ENCODE measurements at regions not wholly inside any gene's neighbourhood (a gene's known extent, or its start where the extent isn't known, plus 50 kb on each side); places are given as distances from the start of the nearest gene placed in this dataset.

DNA sequence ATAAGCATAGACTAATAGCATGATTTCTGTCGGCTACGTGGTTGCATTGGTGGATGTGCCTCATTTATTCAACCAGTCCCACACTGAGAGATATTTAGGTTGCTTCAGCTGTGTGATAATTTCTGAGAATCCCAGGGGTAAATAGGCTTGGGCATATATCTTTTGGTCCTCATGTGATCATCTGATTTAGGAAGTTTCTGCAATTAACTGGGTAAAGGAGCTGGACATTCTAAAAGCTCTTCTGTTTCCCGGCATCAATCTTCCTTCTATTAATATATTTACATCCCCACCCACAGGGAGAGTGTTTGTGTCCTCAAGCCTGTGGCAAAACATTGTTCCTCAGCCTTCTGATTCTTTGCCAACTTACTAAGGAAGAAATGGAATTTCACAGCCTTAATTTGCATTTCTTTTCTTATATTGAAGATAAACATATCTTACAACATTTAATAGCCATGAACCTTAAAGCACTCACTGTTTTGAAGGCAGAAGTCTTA is 431.6 kb downstream of the RFC3 start:
- H3K27ac Mint-ChIP-seq, result no peak overlapping the region
- no peaks in the 10 kb centered on the region for H3K36me3 Mint-ChIP-seq
- no peaks in the 10 kb centered on the region for H3K4me1 Mint-ChIP-seq
- H3K4me3 Mint-ChIP-seq, result no peak overlapping the region
- DNase-seq, result no peak
- peaks cover 0 to 1% (median 0%) of the 10 kb centered on the region in 3 donors for H3K27me3 Mint-ChIP-seq (ENCODE audit: low read depth in 3 of 3)
- H3K9me3 Mint-ChIP-seq, result peaks cover 3 to 34% (median 11%) of the 10 kb centered on the region in 6 donors

GRCh38 chr13:34250151-34250670 is 432.3 kb downstream of the RFC3 start:
- Mint-ChIP-seq H3K9me3 (peaks cover 4 to 38% (median 12%) of the 10 kb centered on the region in 6 donors), H3K36me3 (no peaks in the 10 kb centered on the region), H3K27me3 (ENCODE audit: low read depth in 3 of 3) (no peaks in the 10 kb centered on the region), H3K4me1 (no peaks in the 10 kb centered on the region), H3K4me3 (no peak overlapping the region), H3K27ac (no peak overlapping the region)
- DNase-seq, result no peak

DNA sequence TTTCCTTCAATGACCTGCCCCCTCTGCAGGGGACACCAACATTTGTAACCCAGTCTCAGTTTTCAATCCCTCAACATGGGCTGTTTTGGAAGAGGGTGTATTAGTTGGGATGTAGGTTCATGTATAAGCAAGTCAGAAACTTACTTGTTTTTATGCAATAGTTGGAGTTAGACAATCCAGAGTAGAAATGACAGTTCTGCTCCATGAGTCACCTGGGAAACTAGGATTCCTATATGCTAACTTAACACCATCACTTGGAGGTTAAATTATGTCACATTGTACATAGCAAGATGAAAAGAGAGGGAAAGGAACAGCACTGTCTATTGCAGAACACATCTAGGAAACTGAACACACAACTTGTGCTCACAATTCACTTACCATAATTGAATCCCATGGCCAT is 436.4 kb downstream of the RFC3 start:
- Mint-ChIP-seq H3K36me3 (no peaks in the 10 kb centered on the region), H3K9me3 (peaks cover 10 to 50% (median 18%) of the 10 kb centered on the region in 6 donors), H3K4me1 (no peaks in the 10 kb centered on the region), H3K27me3 (ENCODE audit: low read depth in 3 of 3) (no peaks in the 10 kb centered on the region), H3K4me3 (no peak overlapping the region), H3K27ac (no peak overlapping the region)
- DNase-seq, result no peak

DNA sequence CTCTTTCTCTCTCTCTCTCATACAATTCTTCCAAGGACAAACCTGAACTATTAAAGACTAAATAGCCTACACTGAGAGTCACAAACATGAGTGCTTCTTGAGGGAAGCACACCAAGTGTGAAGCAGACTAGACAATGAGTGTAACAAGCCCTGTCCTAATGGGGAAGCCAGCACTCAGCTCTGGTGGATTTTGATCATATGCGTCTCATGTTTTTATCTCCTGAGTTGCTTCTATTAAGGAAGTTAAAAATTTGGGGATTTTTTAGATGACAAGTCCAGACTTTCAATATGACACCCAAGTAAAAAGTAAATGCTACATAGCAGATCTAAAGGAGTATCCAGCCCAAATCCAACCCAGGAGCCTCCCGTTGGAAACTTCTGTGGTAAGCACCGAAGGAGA is 437.8 kb downstream of the RFC3 start:
- Mint-ChIP-seq H3K4me1 (no peaks in the 10 kb centered on the region), H3K27me3 (ENCODE audit: low read depth in 3 of 3) (no peaks in the 10 kb centered on the region), H3K9me3 (peaks cover 13 to 64% (median 19%) of the 10 kb centered on the region in 6 donors), H3K36me3 (no peaks in the 10 kb centered on the region), H3K4me3 (no peak overlapping the region), H3K27ac (no peak overlapping the region)
- no peak for DNase-seq

DNA sequence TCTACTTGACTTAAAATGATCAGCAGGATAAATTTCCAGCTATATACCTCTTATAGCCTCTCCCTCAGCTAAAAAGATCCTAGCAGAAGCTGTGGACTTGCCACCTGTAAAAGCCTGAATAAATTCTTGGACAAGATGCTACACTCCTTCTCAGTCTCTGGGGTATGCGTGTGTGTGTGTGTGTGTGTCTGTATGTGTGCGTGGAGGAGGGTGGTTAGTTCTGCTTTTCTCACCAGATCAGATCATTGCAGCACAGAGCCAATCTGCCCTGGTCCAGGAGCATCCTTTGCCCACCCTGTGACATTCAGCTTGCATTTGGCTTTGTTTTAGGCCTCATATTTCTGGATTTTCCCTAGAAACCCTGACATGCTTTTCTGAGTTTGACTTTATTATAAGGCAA is 438.3 kb downstream of the RFC3 start:
- H3K27me3 Mint-ChIP-seq (ENCODE audit: low read depth in 3 of 3), result no peaks in the 10 kb centered on the region
- H3K27ac Mint-ChIP-seq, result no peak overlapping the region
- no peaks in the 10 kb centered on the region for H3K36me3 Mint-ChIP-seq
- no peak overlapping the region for H3K4me3 Mint-ChIP-seq
- H3K9me3 Mint-ChIP-seq, result peaks cover 13 to 65% (median 18%) of the 10 kb centered on the region in 6 donors
- no peak for DNase-seq
- no peaks in the 10 kb centered on the region for H3K4me1 Mint-ChIP-seq

- Mint-ChIP-seq H3K27me3 (ENCODE audit: low read depth in 3 of 3) (no peaks in the 10 kb centered on the region), H3K4me3 (no peak overlapping the region), H3K4me1 (no peaks in the 10 kb centered on the region), H3K27ac (no peak overlapping the region), H3K9me3 (peaks cover 14 to 61% (median 19%) of the 10 kb centered on the region in 6 donors), H3K36me3 (no peaks in the 10 kb centered on the region)
- DNase-seq, result no peak
Observed at GRCh38 chr13:34257966-34258365, 440.0 kb downstream of the RFC3 start.

GRCh38 chr13:34258646-34259386 is 440.9 kb downstream of the RFC3 start:
- Mint-ChIP-seq H3K36me3 (no peaks in the 10 kb centered on the region), H3K27me3 (ENCODE audit: low read depth in 3 of 3) (no peaks in the 10 kb centered on the region), H3K4me1 (no peaks in the 10 kb centered on the region), H3K27ac (no peak overlapping the region), H3K9me3 (peaks cover 11 to 58% (median 16%) of the 10 kb centered on the region in 6 donors), H3K4me3 (no peak overlapping the region)
- DNase-seq, result no peak

DNA sequence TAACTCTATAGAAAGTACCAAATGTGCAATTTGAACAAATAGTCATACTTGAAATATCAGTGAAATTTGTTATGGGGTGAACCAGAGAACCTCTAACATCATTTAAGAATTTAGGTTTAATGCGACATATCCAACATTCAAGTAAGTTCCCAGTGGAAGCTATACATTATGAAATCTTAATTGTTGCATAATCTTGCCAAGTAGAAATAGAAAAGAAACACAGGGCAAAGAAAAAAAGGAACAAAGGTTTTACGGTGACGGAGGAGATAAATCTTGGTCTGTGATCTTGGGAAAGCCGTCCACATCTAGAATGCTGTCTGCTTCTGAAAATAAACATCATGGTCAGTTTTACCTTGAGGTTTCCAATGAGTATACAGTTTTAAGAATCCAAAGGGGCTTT is 445.7 kb downstream of the RFC3 start:
- H3K27ac Mint-ChIP-seq, result no peak overlapping the region
- H3K4me1 Mint-ChIP-seq, result no peaks in the 10 kb centered on the region
- H3K27me3 Mint-ChIP-seq (ENCODE audit: low read depth in 3 of 3), result peaks cover 0 to 2% (median 0%) of the 10 kb centered on the region in 3 donors
- no peak overlapping the region for H3K4me3 Mint-ChIP-seq
- peaks cover 0 to 42% (median 8%) of the 10 kb centered on the region in 6 donors for H3K9me3 Mint-ChIP-seq
- H3K36me3 Mint-ChIP-seq, result no peaks in the 10 kb centered on the region
- DNase-seq, result no peak

- Mint-ChIP-seq H3K36me3 (no peaks in the 10 kb centered on the region), H3K9me3 (peaks cover 0 to 42% (median 6%) of the 10 kb centered on the region in 6 donors), H3K4me3 (no peak overlapping the region), H3K27ac (no peak overlapping the region), H3K4me1 (no peaks in the 10 kb centered on the region), H3K27me3 (ENCODE audit: low read depth in 3 of 3) (peaks cover 0 to 2% (median 0%) of the 10 kb centered on the region in 3 donors)
- DNase-seq, result no peak
Observed at GRCh38 chr13:34265046-34265679, 447.2 kb downstream of the RFC3 start.

- Mint-ChIP-seq H3K9me3 (peaks cover 4 to 36% (median 9%) of the 10 kb centered on the region in 6 donors), H3K36me3 (no peaks in the 10 kb centered on the region), H3K4me1 (no peaks in the 10 kb centered on the region), H3K4me3 (no peak overlapping the region), H3K27ac (no peak overlapping the region), H3K27me3 (ENCODE audit: low read depth in 3 of 3) (no peaks in the 10 kb centered on the region)
- no peak for DNase-seq
Observed at GRCh38 chr13:34276764-34277163, 458.8 kb downstream of the RFC3 start.

GRCh38 chr13:34277936-34278335 is 460.0 kb downstream of the RFC3 start:
- Mint-ChIP-seq H3K27ac (no peak overlapping the region), H3K36me3 (no peaks in the 10 kb centered on the region), H3K4me3 (no peak overlapping the region), H3K9me3 (peaks cover 4 to 35% (median 14%) of the 10 kb centered on the region in 6 donors), H3K27me3 (ENCODE audit: low read depth in 3 of 3) (peaks cover 0 to under 1% (median 0%) of the 10 kb centered on the region in 3 donors), H3K4me1 (no peaks in the 10 kb centered on the region)
- no peak for DNase-seq

DNA sequence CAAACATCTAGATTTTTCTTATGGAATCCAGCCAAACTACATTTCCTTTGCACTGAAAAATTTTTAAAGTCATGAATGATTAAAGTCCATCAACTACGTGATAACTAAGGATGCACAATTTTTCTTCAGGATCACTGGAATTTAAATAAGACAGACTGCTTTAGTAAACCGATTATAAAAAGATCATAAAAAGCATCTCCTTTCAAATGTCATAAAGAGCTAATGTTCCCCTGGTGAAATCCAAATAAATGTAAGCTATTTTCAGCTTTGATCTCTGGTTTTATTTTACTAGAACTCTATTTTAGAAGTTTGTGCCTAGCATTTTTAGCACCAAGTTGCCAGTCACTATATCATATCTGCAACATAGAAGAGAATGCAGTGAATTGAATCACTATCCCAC is 460.8 kb downstream of the RFC3 start:
- peaks cover 0 to 6% (median 0%) of the 10 kb centered on the region in 3 donors for H3K27me3 Mint-ChIP-seq (ENCODE audit: low read depth in 3 of 3)
- no peak overlapping the region for H3K4me3 Mint-ChIP-seq
- H3K36me3 Mint-ChIP-seq, result no peaks in the 10 kb centered on the region
- H3K4me1 Mint-ChIP-seq, result no peaks in the 10 kb centered on the region
- no peak overlapping the region for H3K27ac Mint-ChIP-seq
- no peak for DNase-seq
- H3K9me3 Mint-ChIP-seq, result peaks cover 4 to 33% (median 15%) of the 10 kb centered on the region in 6 donors

DNA sequence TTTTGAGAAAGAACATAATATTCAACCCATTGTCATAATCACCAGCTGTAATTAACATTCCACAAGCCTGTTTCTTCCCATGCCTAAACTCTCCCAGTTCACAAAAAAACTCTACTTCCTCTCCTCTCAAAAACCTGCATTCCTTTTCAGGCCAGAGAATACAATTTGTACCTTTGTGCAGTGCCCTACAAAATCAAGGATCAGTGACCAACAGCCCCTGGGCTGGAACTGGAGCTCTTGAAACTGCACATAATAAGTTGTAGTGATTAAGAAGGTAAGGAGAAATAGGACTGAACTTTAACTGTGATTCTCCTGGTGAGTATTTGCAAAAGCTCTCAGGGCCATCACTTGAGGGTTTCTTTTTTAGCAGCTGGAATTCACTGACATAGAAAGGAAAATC is 472.7 kb downstream of the RFC3 start:
- Mint-ChIP-seq H3K4me1 (no peaks in the 10 kb centered on the region), H3K9me3 (peaks cover 0 to 27% (median 9%) of the 10 kb centered on the region in 6 donors), H3K36me3 (no peaks in the 10 kb centered on the region), H3K27ac (no peak overlapping the region), H3K27me3 (ENCODE audit: low read depth in 3 of 3) (no peaks in the 10 kb centered on the region), H3K4me3 (no peak overlapping the region)
- no peak for DNase-seq

DNA sequence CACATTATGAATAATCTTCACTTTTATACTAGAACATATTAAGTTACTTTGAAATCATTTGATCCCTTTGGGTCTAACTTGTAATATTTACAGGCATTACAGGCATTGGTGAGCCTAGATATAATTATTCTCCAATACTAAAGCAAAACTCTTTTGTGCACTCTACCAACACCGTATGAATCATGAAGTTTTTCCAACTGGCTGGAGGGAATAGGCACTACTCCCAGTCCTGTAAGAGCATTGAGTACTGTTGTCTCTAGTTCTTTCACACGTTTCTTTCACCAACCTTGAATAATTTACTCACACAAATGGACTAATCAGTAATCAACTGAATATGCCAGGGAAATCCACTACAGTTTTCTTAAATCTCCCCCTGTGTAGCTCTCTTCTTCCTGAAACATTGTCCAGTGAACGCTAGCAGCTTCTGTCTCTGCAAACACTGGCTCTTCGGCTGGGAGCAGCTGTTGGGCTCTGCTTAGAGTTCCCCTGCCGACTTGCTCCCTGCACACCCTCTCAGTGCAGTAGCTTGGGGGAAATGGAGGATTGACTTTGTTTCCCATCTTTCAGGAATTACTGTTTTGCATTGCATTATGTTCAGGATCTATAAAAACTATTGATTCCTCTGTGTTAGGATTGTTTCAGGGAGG is 476.7 kb downstream of the RFC3 start:
- H3K27ac Mint-ChIP-seq, result no peak overlapping the region
- DNase-seq, result no peak
- no peaks in the 10 kb centered on the region for H3K4me1 Mint-ChIP-seq
- H3K27me3 Mint-ChIP-seq (ENCODE audit: low read depth in 3 of 3), result peaks cover 0 to 2% (median 0%) of the 10 kb centered on the region in 3 donors
- no peaks in the 10 kb centered on the region for H3K36me3 Mint-ChIP-seq
- H3K4me3 Mint-ChIP-seq, result no peak overlapping the region
- H3K9me3 Mint-ChIP-seq, result peaks cover 0 to 16% (median 1%) of the 10 kb centered on the region in 6 donors

All from immature natural killer cell (primary cell).